ENCODE measurements at regions not wholly inside any gene's neighbourhood (a gene's known extent, or its start where the extent isn't known, plus 50 kb on each side); places are given as distances from the start of the nearest gene placed in this dataset.

DNA sequence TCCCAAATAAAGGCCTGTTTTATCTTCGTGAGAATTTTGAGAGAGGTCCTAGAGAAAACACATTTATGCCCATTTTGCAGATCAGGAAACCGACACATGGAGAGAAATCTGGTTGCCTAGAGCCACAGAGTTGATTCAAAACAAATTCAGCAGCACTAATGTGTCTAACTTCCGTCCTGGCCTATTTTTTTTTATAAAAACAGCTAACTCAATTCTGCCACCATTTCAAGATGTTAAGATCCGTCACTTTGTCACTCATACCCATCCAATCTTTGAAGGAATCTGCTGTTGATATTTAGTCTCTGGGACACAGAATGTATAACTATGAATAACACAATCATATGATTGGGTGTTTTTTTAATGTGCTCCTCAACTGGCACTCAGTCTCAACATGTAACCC is 611.1 kb upstream of the ARID1B start:
- TF ChIP-seq POLR2A (IDR thresholded peaks at IDR 0.05) = no peak
- TF ChIP-seq, protein P1, sequence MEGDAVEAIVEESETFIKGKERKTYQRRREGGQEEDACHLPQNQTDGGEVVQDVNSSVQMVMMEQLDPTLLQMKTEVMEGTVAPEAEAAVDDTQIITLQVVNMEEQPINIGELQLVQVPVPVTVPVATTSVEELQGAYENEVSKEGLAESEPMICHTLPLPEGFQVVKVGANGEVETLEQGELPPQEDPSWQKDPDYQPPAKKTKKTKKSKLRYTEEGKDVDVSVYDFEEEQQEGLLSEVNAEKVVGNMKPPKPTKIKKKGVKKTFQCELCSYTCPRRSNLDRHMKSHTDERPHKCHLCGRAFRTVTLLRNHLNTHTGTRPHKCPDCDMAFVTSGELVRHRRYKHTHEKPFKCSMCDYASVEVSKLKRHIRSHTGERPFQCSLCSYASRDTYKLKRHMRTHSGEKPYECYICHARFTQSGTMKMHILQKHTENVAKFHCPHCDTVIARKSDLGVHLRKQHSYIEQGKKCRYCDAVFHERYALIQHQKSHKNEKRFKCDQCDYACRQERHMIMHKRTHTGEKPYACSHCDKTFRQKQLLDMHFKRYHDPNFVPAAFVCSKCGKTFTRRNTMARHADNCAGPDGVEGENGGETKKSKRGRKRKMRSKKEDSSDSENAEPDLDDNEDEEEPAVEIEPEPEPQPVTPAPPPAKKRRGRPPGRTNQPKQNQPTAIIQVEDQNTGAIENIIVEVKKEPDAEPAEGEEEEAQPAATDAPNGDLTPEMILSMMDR (IDR thresholded peaks at IDR 0.05) = no peak
